CD4-positive, CD25-positive, alpha-beta regulatory T cell (primary cell): ENCODE measurements at regions not wholly inside any gene's neighbourhood (a gene's known extent, or its start where the extent isn't known, plus 50 kb on each side); places are given as distances from the start of the nearest gene placed in this dataset.
A peak's percentile ranks its signal among the peaks of the same experiment; 100 is the strongest.

Source experiments
- ATAC-seq, 2 donors: fragments of 150-1000 bp; cut with Tn5 transposase; one replicate each; pipeline ENCODE4 v1.10.0; 2021; ENCODE audit warnings: low read depth in 2 of 2, moderate number of reproducible peaks in 2 of 2, moderate library complexity in 1 of 2
- DNase-seq, 3 donors: peaks; one replicate each; pipeline versions ENCODE4 v3.0.0 to v3.0.0-alpha.2; 2012 to 2022; ENCODE audit warnings: mixed read lengths in 1 of 3
- H3K27ac ChIP-seq: one replicate; pipeline ENCODE4 v1.7.0; 2013; ENCODE audit warnings: mild to moderate bottlenecking, low read length; ENCODE audit not compliant: insufficient read depth, poor library complexity, severe bottlenecking
- H3K27me3 ChIP-seq: one replicate; pipeline ENCODE4 v1.7.0; 2013; ENCODE audit warnings: low read length; ENCODE audit not compliant: control insufficient read depth, insufficient read depth
- H3K36me3 ChIP-seq: one replicate; pipeline ENCODE4 v1.7.0; 2013; ENCODE audit warnings: mild to moderate bottlenecking, low read length, moderate library complexity; ENCODE audit not compliant: control insufficient read depth, insufficient read depth
- H3K4me1 ChIP-seq: 2 replicates; pipeline ENCODE4 v1.7.0; 2013; ENCODE audit warnings: mild to moderate bottlenecking, low read length; ENCODE audit not compliant: insufficient read depth, control insufficient read depth, poor library complexity, severe bottlenecking
- H3K4me3 ChIP-seq: one replicate; pipeline ENCODE4 v1.7.0; 2013; ENCODE audit warnings: low read depth, mild to moderate bottlenecking, low read length, moderate library complexity
- H3K9me3 ChIP-seq, 2 experiments: 1 replicate in 1 of 2; 2 replicates in 1 of 2; pipeline ENCODE4 v1.7.0; 2013; ENCODE audit warnings: low read length in 2 of 2, mild to moderate bottlenecking in 1 of 2, moderate library complexity in 1 of 2; ENCODE audit not compliant: control insufficient read depth in 2 of 2
- H3K27ac Mint-ChIP-seq, 3 donors: one replicate each; pipeline ENCODE4 v1.8.0; 2020 to 2022; ENCODE audit warnings: mild to moderate bottlenecking in 3 of 3, mixed read lengths in 3 of 3, moderate library complexity in 2 of 3
- H3K27me3 Mint-ChIP-seq: one replicate; pipeline ENCODE4 v1.8.0; 2022; ENCODE audit warnings: mild to moderate bottlenecking, mixed read lengths
- H3K36me3 Mint-ChIP-seq: one replicate; pipeline ENCODE4 v1.8.0; 2020; ENCODE audit warnings: mixed read lengths
- H3K4me1 Mint-ChIP-seq, 4 donors: one replicate each; pipeline ENCODE4 v1.8.0; 2020 to 2022; ENCODE audit warnings: mixed read lengths in 4 of 4, mild to moderate bottlenecking in 1 of 4
- H3K4me3 Mint-ChIP-seq, 4 donors: one replicate each; pipeline ENCODE4 v1.8.0; 2020 to 2022; ENCODE audit warnings: mild to moderate bottlenecking in 4 of 4, mixed read lengths in 4 of 4, moderate library complexity in 3 of 4
- H3K9me3 Mint-ChIP-seq, 7 donors: one replicate each; pipeline ENCODE4 v1.8.0; 2020 to 2022; ENCODE audit warnings: mixed read lengths in 7 of 7, mild to moderate bottlenecking in 3 of 7, moderate library complexity in 2 of 7

DNA sequence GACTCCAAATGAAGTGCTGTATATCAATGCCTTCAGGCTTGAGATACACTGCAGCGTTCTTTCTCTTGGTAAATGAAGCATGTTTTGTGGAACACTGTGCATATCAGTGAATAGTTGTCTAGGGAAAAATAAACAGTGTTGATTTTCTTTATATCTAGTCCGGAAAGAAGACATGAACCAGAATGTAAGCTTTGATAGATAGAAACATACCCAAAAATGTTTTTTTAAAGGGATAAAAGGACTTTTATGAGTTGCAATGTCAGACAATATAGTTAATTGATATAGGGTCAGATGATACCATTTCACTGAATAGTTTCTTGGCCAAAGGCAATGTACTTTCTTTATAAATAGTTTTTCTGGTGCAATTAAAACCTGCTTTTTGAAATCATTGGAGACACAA is 1037.8 kb downstream of the OTOL1 start:
- Mint-ChIP-seq H3K4me3 (no peak overlapping the region), H3K27me3 (no peaks in the 10 kb centered on the region), H3K4me1 (no peaks in the 10 kb centered on the region), H3K36me3 (no peaks in the 10 kb centered on the region), H3K27ac (no peak overlapping the region), H3K9me3 (peaks cover 0 to 16% (median 5%) of the 10 kb centered on the region in 7 donors)
- no peaks in the 10 kb centered on the region for H3K36me3 ChIP-seq
- H3K27ac ChIP-seq: no peak overlapping the region
- no peak overlapping the region for H3K4me3 ChIP-seq
- no peaks in the 10 kb centered on the region for H3K4me1 ChIP-seq
- DNase-seq (no peak), ATAC-seq (no peak)
- H3K9me3 ChIP-seq: peaks cover 0 to 5% of the 10 kb centered on the region in 2 experiments
- H3K27me3 ChIP-seq: no peaks in the 10 kb centered on the region

GRCh38 chr3:162538491-162538890 is 1041.9 kb downstream of the OTOL1 start:
- H3K4me1 ChIP-seq: no peaks in the 10 kb centered on the region
- Mint-ChIP-seq H3K27ac (peak overlapping the region in 1 of 3 donors; percentile 62), H3K36me3 (no peaks in the 10 kb centered on the region), H3K4me3 (no peak overlapping the region), H3K4me1 (no peaks in the 10 kb centered on the region), H3K9me3 (peaks cover 0 to 15% (median 6%) of the 10 kb centered on the region in 7 donors), H3K27me3 (no peaks in the 10 kb centered on the region)
- ATAC-seq: no peak
- no peaks in the 10 kb centered on the region for H3K9me3 ChIP-seq
- DNase-seq: no peak
- no peaks in the 10 kb centered on the region for H3K27me3 ChIP-seq
- no peak overlapping the region for H3K27ac ChIP-seq
- H3K4me3 ChIP-seq: no peak overlapping the region
- H3K36me3 ChIP-seq: no peaks in the 10 kb centered on the region

GRCh38 chr3:162538906-162539305 is 1042.3 kb downstream of the OTOL1 start:
- Mint-ChIP-seq H3K4me1 (no peaks in the 10 kb centered on the region), H3K36me3 (no peaks in the 10 kb centered on the region), H3K4me3 (no peak overlapping the region), H3K27ac (no peak overlapping the region), H3K27me3 (no peaks in the 10 kb centered on the region), H3K9me3 (peaks cover 0 to 15% (median 6%) of the 10 kb centered on the region in 7 donors)
- DNase-seq: no peak
- no peaks in the 10 kb centered on the region for H3K27me3 ChIP-seq
- H3K9me3 ChIP-seq: no peaks in the 10 kb centered on the region
- H3K36me3 ChIP-seq: no peaks in the 10 kb centered on the region
- H3K4me1 ChIP-seq: no peaks in the 10 kb centered on the region
- no peak for ATAC-seq
- H3K27ac ChIP-seq: no peak overlapping the region
- no peak overlapping the region for H3K4me3 ChIP-seq

GRCh38 chr3:162540421-162540820 is 1043.8 kb downstream of the OTOL1 start:
- DNase-seq (no peak), ATAC-seq (no peak)
- Mint-ChIP-seq H3K36me3 (no peaks in the 10 kb centered on the region), H3K27me3 (no peaks in the 10 kb centered on the region), H3K9me3 (peaks cover 0 to 13% (median 5%) of the 10 kb centered on the region in 7 donors), H3K4me3 (no peak overlapping the region), H3K27ac (no peak overlapping the region), H3K4me1 (no peaks in the 10 kb centered on the region)
- H3K4me3 ChIP-seq: no peak overlapping the region
- no peaks in the 10 kb centered on the region for H3K9me3 ChIP-seq
- no peaks in the 10 kb centered on the region for H3K4me1 ChIP-seq
- H3K27me3 ChIP-seq: no peaks in the 10 kb centered on the region
- no peak overlapping the region for H3K27ac ChIP-seq
- H3K36me3 ChIP-seq: no peaks in the 10 kb centered on the region

- Histone ChIP-seq H3K4me3 (no peak overlapping the region), H3K27me3 (no peaks in the 10 kb centered on the region), H3K4me1 (no peaks in the 10 kb centered on the region), H3K36me3 (no peaks in the 10 kb centered on the region), H3K27ac (no peak overlapping the region), H3K9me3 (no peaks in the 10 kb centered on the region)
- H3K27me3 Mint-ChIP-seq: no peaks in the 10 kb centered on the region
- H3K4me1 Mint-ChIP-seq: no peaks in the 10 kb centered on the region
- no peak overlapping the region for H3K27ac Mint-ChIP-seq
- DNase-seq: no peak
- no peaks in the 10 kb centered on the region for H3K36me3 Mint-ChIP-seq
- peaks cover 0 to 13% (median 5%) of the 10 kb centered on the region in 7 donors for H3K9me3 Mint-ChIP-seq
- ATAC-seq: no peak
- no peak overlapping the region for H3K4me3 Mint-ChIP-seq
These were observed 1045.3 kb downstream of the OTOL1 start for GRCh38 chr3:162541923-162542322.

- H3K4me1 Mint-ChIP-seq: no peaks in the 10 kb centered on the region
- H3K36me3 ChIP-seq: no peaks in the 10 kb centered on the region
- H3K9me3 ChIP-seq: no peaks in the 10 kb centered on the region
- no peaks in the 10 kb centered on the region for H3K36me3 Mint-ChIP-seq
- H3K27me3 ChIP-seq: no peaks in the 10 kb centered on the region
- DNase-seq: no peak
- no peak overlapping the region for H3K4me3 Mint-ChIP-seq
- H3K4me3 ChIP-seq: no peak overlapping the region
- no peak overlapping the region for H3K27ac Mint-ChIP-seq
- ATAC-seq: no peak
- no peaks in the 10 kb centered on the region for H3K4me1 ChIP-seq
- H3K9me3 Mint-ChIP-seq: peaks cover 0 to 17% (median 4%) of the 10 kb centered on the region in 7 donors
- H3K27me3 Mint-ChIP-seq: no peaks in the 10 kb centered on the region
- H3K27ac ChIP-seq: no peak overlapping the region
These were observed 1047.6 kb downstream of the OTOL1 start for GRCh38 chr3:162544246-162544645.

- no peaks in the 10 kb centered on the region for H3K4me1 Mint-ChIP-seq
- no peak for DNase-seq
These were observed 1050.3 kb downstream of the OTOL1 start for GRCh38 chr3:162546910-162547309.

GRCh38 chr3:162547321-162547720 is 1050.7 kb downstream of the OTOL1 start:
- no peaks in the 10 kb centered on the region for H3K36me3 Mint-ChIP-seq
- Histone ChIP-seq H3K4me1 (no peaks in the 10 kb centered on the region), H3K36me3 (no peaks in the 10 kb centered on the region), H3K27ac (no peak overlapping the region), H3K27me3 (no peaks in the 10 kb centered on the region), H3K4me3 (no peak overlapping the region), H3K9me3 (no peaks in the 10 kb centered on the region)
- H3K27me3 Mint-ChIP-seq: no peaks in the 10 kb centered on the region
- no peak overlapping the region for H3K4me3 Mint-ChIP-seq
- no peak overlapping the region for H3K27ac Mint-ChIP-seq
- H3K4me1 Mint-ChIP-seq: no peaks in the 10 kb centered on the region
- peaks cover 1 to 13% (median 4%) of the 10 kb centered on the region in 7 donors for H3K9me3 Mint-ChIP-seq
- DNase-seq (no peak), ATAC-seq (no peak)

More at GRCh38 chr3:162546910-162547309, 1050.3 kb downstream of the OTOL1 start:
- Histone ChIP-seq H3K27me3 (no peaks in the 10 kb centered on the region), H3K4me3 (no peak overlapping the region), H3K27ac (no peak overlapping the region), H3K9me3 (no peaks in the 10 kb centered on the region), H3K4me1 (no peaks in the 10 kb centered on the region), H3K36me3 (no peaks in the 10 kb centered on the region)
- no peak overlapping the region for H3K4me3 Mint-ChIP-seq
- H3K27me3 Mint-ChIP-seq: no peaks in the 10 kb centered on the region
- peaks cover 1 to 17% (median 4%) of the 10 kb centered on the region in 7 donors for H3K9me3 Mint-ChIP-seq
- no peaks in the 10 kb centered on the region for H3K36me3 Mint-ChIP-seq
- ATAC-seq: no peak
- no peak overlapping the region for H3K27ac Mint-ChIP-seq
